ENCODE measurements at regions not wholly inside any gene's neighbourhood (a gene's known extent, or its start where the extent isn't known, plus 50 kb on each side); places are given as distances from the start of the nearest gene placed in this dataset.

GRCh38 chr6:126227833-126228702 lies 111.8 kb upstream of the CENPW start:
- TF ChIP-seq FOXK2 (IDR thresholded peaks at IDR 0.05) (no peak), FOXM1 (IDR thresholded peaks at IDR 0.05; ENCODE audit: borderline replicate concordance) (no peak), NFRKB (IDR thresholded peaks at IDR 0.05) (no peak)
- ChIA-PET CTCF (no interaction called here), POLR2A (no interaction called here)
- peak; percentile 13 for DNase-seq (ENCODE audit: extremely low spot score)

DNA sequence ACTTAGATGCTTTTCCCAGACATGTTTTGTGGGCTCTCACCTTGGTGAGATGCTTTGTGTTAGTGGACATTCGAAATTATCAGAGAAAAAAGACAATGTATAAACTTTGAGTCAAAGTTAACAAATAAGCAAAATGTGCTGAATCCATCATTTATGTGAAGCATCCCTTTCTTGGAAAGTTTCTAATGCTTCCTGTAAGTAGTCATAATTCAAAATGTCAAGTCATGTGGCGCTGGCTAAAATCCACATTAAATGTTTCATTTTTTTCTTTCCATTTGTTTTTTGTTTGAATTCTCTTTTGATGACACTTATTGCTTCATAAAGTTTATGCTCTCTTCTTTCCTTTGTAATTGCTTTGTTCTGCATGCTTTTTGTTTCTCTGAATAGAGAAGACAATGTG lies 107.2 kb upstream of the CENPW start:
- TF ChIP-seq BHLHE40 (IDR thresholded peaks at IDR 0.05; ENCODE audit: borderline replicate concordance) (no peak), SP1 (IDR thresholded peaks at IDR 0.05) (no peak), PKNOX1 (IDR thresholded peaks at IDR 0.05) (no peak)
- ChIA-PET POLR2A (no interaction called here), CTCF (no interaction called here)
- DNase-seq (ENCODE audit: extremely low spot score), result no peak

GRCh38 chr6:126233192-126233591 lies 106.7 kb upstream of the CENPW start:
- DNase-seq (ENCODE audit: extremely low spot score), result no peak
- TF ChIP-seq ELF4 (IDR thresholded peaks at IDR 0.05) (no peak), FOXA1 (IDR thresholded peaks at IDR 0.05) (no peak), SP1 (IDR thresholded peaks at IDR 0.05) (no peak), BHLHE40 (IDR thresholded peaks at IDR 0.05; ENCODE audit: borderline replicate concordance) (no peak), TARDBP (IDR thresholded peaks at IDR 0.05) (no peak), FOXM1 (IDR thresholded peaks at IDR 0.05; ENCODE audit: borderline replicate concordance) (no peak), SUZ12 (IDR thresholded peaks at IDR 0.05) (no peak), ZNF384 (IDR thresholded peaks at IDR 0.05) (no peak), FOXK2 (IDR thresholded peaks at IDR 0.05) (no peak), HDGF (IDR thresholded peaks at IDR 0.05; ENCODE audit: borderline replicate concordance) (no peak), LEF1 (IDR thresholded peaks at IDR 0.05; ENCODE audit: borderline replicate concordance) (no peak), ARNT (IDR thresholded peaks at IDR 0.05) (no peak), L3MBTL2 (conservative IDR thresholded peaks at IDR 0.05) (no peak), PKNOX1 (IDR thresholded peaks at IDR 0.05) (no peak), NFRKB (IDR thresholded peaks at IDR 0.05) (no peak), CTBP1 (IDR thresholded peaks at IDR 0.05; ENCODE audit: borderline replicate concordance) (no peak)
- ChIA-PET CTCF (no interaction called here), POLR2A (no interaction called here)

DNA sequence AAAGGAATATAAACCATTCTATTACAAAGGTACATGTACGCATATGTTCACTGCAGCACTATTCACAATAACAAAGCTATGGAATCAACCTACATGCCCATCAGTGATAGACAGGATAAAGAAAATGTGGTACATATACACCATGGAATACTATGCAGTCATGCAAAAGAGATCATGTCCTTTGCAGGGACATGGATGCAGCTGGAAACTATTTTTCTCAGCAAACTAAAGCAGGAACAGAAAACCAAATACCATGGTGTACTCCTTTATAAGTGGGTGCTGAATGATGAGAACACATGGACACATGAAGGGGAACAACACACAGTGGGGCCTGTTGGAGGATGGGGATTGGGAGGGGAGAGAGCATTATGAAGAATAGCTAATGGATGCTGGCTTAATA lies 104.6 kb upstream of the CENPW start:
- DNase-seq (ENCODE audit: extremely low spot score), result no peak
- ChIA-PET POLR2A (no interaction called here), CTCF (no interaction called here)
- TF ChIP-seq HDGF (IDR thresholded peaks at IDR 0.05; ENCODE audit: borderline replicate concordance) (no peak), ARNT (IDR thresholded peaks at IDR 0.05) (no peak), SP1 (IDR thresholded peaks at IDR 0.05) (no peak), BHLHE40 (IDR thresholded peaks at IDR 0.05; ENCODE audit: borderline replicate concordance) (no peak), TARDBP (IDR thresholded peaks at IDR 0.05) (no peak), L3MBTL2 (conservative IDR thresholded peaks at IDR 0.05) (no peak), FOXA1 (IDR thresholded peaks at IDR 0.05) (no peak), ELF4 (IDR thresholded peaks at IDR 0.05) (no peak), FOXM1 (IDR thresholded peaks at IDR 0.05; ENCODE audit: borderline replicate concordance) (no peak), ZNF384 (IDR thresholded peaks at IDR 0.05) (no peak), PKNOX1 (IDR thresholded peaks at IDR 0.05) (no peak), NFRKB (IDR thresholded peaks at IDR 0.05) (no peak), CTBP1 (IDR thresholded peaks at IDR 0.05; ENCODE audit: borderline replicate concordance) (no peak), SUZ12 (IDR thresholded peaks at IDR 0.05) (no peak), FOXK2 (IDR thresholded peaks at IDR 0.05) (no peak), LEF1 (IDR thresholded peaks at IDR 0.05; ENCODE audit: borderline replicate concordance) (no peak)

DNA sequence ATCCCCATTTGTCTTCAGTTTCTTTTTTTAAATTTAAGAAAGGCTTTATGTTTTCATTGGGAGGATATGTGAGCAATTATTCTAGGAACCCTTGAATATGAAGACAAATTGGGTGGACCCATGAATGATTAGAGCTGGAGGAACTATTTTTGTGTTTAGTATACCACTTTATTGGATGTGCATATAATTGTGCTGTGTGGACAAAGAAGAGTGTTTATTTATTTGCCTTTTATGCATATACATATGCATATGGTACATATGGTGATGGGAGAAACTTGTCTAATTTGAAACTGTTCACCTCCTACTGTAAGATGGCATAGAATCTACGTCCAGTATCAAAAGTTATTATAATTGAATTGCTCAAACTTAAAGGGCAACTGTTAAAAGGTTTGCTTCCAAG lies 94.8 kb upstream of the CENPW start:
- CTCF ChIA-PET, result interaction anchor here (0.6 kb wide), 1 partner anchor 10 kb away, joined by 3 read pairs; no protein-coding TSS in a partner anchor

DNA sequence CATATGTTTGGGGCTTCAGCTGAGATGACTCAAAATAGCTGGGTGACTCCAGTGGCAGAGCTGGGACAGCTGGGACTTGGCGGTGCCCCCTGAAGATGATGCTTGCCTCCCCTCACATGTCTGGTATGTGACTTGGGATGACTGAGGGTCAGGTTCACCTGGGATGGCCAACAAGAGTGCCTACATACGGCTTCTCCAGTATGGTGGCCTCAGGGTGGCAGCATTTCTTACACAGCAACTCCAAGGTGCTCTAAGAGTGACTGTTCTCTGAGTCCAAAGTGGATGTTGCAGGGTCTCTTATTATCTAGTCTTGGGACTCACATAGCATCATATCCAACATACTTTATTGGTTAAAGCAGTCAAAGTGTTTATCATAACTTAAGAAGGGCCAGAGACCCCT lies 87.8 kb upstream of the CENPW start:
- TF ChIP-seq PKNOX1 (IDR thresholded peaks at IDR 0.05), result no peak
- DNase-seq (ENCODE audit: extremely low spot score), result no peak
- ChIA-PET CTCF (no interaction called here), POLR2A (no interaction called here)

More for the DNA sequence above, 94.8 kb upstream of the CENPW start:
- TF ChIP-seq ARNT (IDR thresholded peaks at IDR 0.05) (no peak), FOXA1 (IDR thresholded peaks at IDR 0.05) (no peak)
- POLR2A ChIA-PET, result no interaction called here
- no peak for DNase-seq (ENCODE audit: extremely low spot score)
